ENCODE measurements at regions not wholly inside any gene's neighbourhood (a gene's known extent, or its start where the extent isn't known, plus 50 kb on each side); places are given as distances from the start of the nearest gene placed in this dataset.

DNA sequence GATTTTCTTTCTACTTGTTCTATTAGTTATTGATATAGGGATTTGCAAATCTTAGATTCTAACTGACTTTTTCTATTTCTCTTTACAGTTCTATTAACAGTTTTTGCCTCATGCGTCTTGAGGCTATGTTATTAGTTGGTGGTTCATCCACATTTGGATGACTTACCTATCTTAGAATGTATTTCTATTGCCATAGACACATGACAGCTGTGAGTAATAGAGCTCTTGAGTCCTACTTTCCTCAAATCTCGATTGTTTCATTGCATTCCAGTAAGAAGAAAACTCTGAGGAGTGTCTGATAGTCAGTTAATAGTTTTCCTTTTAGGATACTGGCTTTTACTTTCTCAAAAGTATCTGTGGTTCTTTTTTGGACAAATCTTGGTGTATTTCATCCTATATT, 241.4 kb upstream of the ZNF32 start:
- peaks cover 0 to 16% (median 3%) of the 10 kb centered on the region in 3 donors for H3K27me3 Mint-ChIP-seq (ENCODE audit: low read depth in 3 of 3)
- H3K4me1 Mint-ChIP-seq: no peaks in the 10 kb centered on the region

DNA sequence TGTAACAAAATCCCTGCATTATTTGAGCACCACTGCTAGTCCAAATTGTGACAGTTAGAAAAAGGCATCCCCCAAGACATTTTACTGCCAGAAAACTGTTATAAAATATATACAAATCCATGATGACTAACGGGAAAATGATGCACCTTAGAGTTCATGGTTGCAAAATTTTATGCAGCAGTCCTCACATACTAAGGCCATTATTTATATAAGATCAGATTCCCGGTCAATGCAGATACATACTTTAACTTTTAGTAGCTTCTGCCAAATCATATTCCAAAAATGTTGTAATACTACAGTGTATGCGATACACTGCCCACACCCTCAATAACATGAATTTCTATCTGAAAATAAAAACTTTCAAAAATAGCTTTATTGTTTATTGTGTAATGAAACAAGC, 239.9 kb upstream of the ZNF32 start:
- Histone ChIP-seq H2AFZ (ENCODE audit: insufficient read depth, low read depth, low read length, poor library complexity, severe bottlenecking) (no peak overlapping the region), H3K27me3 (ENCODE audit: control insufficient read depth in 2 of 2, insufficient read depth in 2 of 2, low read length in 2 of 2) (peaks cover 0 to 2% of the 10 kb centered on the region in 2 donors), H3K79me2 (ENCODE audit: insufficient read depth, low read length) (no peaks in the 10 kb centered on the region), H3K9ac (ENCODE audit: insufficient read depth, low read length, poor library complexity, severe bottlenecking) (no peak overlapping the region), H4K20me1 (ENCODE audit: insufficient read depth, low read length) (no peaks in the 10 kb centered on the region), H3K27ac (ENCODE audit: low read depth in 1 of 2, low read length in 2 of 2) (no peak overlapping the region), H3K4me3 (replicated peaks in 1 of 3; ENCODE audit: low read depth in 2 of 3, low read length in 3 of 3) (no peak overlapping the region), H3K4me1 (ENCODE audit: control insufficient read depth in 1 of 2, insufficient read depth in 2 of 2, low read length in 2 of 2) (no peaks in the 10 kb centered on the region), H3K4me2 (replicated peaks; ENCODE audit: extremely low read depth, low read length, poor library complexity, severe bottlenecking) (no peak overlapping the region), H3K36me3 (replicated peaks in 1 of 2; ENCODE audit: control insufficient read depth in 1 of 2, insufficient read depth in 2 of 2, low read length in 2 of 2) (no peaks in the 10 kb centered on the region), H3K9me3 (replicated peaks in 1 of 2; ENCODE audit: control insufficient read depth in 1 of 2, insufficient read depth in 1 of 2, low read length in 2 of 2) (no peaks in the 10 kb centered on the region)
- Mint-ChIP-seq H3K4me3 (no peak overlapping the region), H3K27ac (no peak overlapping the region), H3K27me3 (ENCODE audit: low read depth in 3 of 3) (peaks cover 0 to 12% (median 2%) of the 10 kb centered on the region in 3 donors), H3K36me3 (no peaks in the 10 kb centered on the region), H3K9me3 (peaks cover 0 to 2% (median 0%) of the 10 kb centered on the region in 7 donors), H3K4me1 (no peaks in the 10 kb centered on the region)
- TF ChIP-seq, protein P1, sequence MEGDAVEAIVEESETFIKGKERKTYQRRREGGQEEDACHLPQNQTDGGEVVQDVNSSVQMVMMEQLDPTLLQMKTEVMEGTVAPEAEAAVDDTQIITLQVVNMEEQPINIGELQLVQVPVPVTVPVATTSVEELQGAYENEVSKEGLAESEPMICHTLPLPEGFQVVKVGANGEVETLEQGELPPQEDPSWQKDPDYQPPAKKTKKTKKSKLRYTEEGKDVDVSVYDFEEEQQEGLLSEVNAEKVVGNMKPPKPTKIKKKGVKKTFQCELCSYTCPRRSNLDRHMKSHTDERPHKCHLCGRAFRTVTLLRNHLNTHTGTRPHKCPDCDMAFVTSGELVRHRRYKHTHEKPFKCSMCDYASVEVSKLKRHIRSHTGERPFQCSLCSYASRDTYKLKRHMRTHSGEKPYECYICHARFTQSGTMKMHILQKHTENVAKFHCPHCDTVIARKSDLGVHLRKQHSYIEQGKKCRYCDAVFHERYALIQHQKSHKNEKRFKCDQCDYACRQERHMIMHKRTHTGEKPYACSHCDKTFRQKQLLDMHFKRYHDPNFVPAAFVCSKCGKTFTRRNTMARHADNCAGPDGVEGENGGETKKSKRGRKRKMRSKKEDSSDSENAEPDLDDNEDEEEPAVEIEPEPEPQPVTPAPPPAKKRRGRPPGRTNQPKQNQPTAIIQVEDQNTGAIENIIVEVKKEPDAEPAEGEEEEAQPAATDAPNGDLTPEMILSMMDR (IDR thresholded peaks at IDR 0.05): no peak
- WGBS (ENCODE audit: insufficient coverage): no CpG with 5 or more reads among the region's 3 CpGs
- DNase-seq: no peak
- intact Hi-C loops (cut with micrococcal nuclease): no loop called here

More for the DNA sequence above, 241.4 kb upstream of the ZNF32 start:
- no peak overlapping the region for H3K27ac Mint-ChIP-seq
- no peak for DNase-seq
- Histone ChIP-seq H3K4me2 (replicated peaks; ENCODE audit: extremely low read depth, low read length, poor library complexity, severe bottlenecking) (no peak overlapping the region), H3K4me1 (ENCODE audit: control insufficient read depth in 1 of 2, insufficient read depth in 2 of 2, low read length in 2 of 2) (no peaks in the 10 kb centered on the region), H3K79me2 (ENCODE audit: insufficient read depth, low read length) (no peaks in the 10 kb centered on the region), H3K4me3 (replicated peaks in 1 of 3; ENCODE audit: low read depth in 2 of 3, low read length in 3 of 3) (no peak overlapping the region), H3K9me3 (replicated peaks in 1 of 2; ENCODE audit: control insufficient read depth in 1 of 2, insufficient read depth in 1 of 2, low read length in 2 of 2) (no peaks in the 10 kb centered on the region), H4K20me1 (ENCODE audit: insufficient read depth, low read length) (no peaks in the 10 kb centered on the region), H3K9ac (ENCODE audit: insufficient read depth, low read length, poor library complexity, severe bottlenecking) (no peak overlapping the region), H3K36me3 (replicated peaks in 1 of 2; ENCODE audit: control insufficient read depth in 1 of 2, insufficient read depth in 2 of 2, low read length in 2 of 2) (no peaks in the 10 kb centered on the region), H3K27me3 (ENCODE audit: control insufficient read depth in 2 of 2, insufficient read depth in 2 of 2, low read length in 2 of 2) (no peaks in the 10 kb centered on the region), H3K27ac (ENCODE audit: low read depth in 1 of 2, low read length in 2 of 2) (no peak overlapping the region), H2AFZ (ENCODE audit: insufficient read depth, low read depth, low read length, poor library complexity, severe bottlenecking) (no peak overlapping the region)
- no peak overlapping the region for H3K4me3 Mint-ChIP-seq
- no peaks in the 10 kb centered on the region for H3K36me3 Mint-ChIP-seq
- TF ChIP-seq, protein P1 (IDR thresholded peaks at IDR 0.05): no peak
- WGBS (ENCODE audit: insufficient coverage): no CpG with 5 or more reads among the region's 2 CpGs
- peaks cover 0 to 2% (median 0%) of the 10 kb centered on the region in 7 donors for H3K9me3 Mint-ChIP-seq
- intact Hi-C loops (cut with micrococcal nuclease): no loop called here
